Stimulated activated memory B cell treated with anti-CD40 and anti-IgM and Interleukin-4, amounts not matched to agents 10 μg/mL and 1 μg/mL and 100 μg/mL, for 72 hours (primary cell): ENCODE measurements at regions not wholly inside any gene's neighbourhood (a gene's known extent, or its start where the extent isn't known, plus 50 kb on each side); places are given as distances from the start of the nearest gene placed in this dataset.
"Not testable (repeated sequence)": the region's sequence is repeated elsewhere in the genome, so short reads cannot be mapped to it uniquely, and the experiment has no call there.

Source experiments
- ATAC-seq: fragments of 150-1000 bp; cut with Tn5 transposase; 2 replicates; pipeline ENCODE4 v1.10.0; 2021
- H3K27ac Mint-ChIP-seq: one replicate; pipeline ENCODE4 v1.8.0; 2022; ENCODE audit warnings: mild to moderate bottlenecking, mixed read lengths
- H3K27me3 Mint-ChIP-seq: one replicate; pipeline ENCODE4 v1.8.0; 2022; ENCODE audit warnings: mixed read lengths
- H3K36me3 Mint-ChIP-seq: one replicate; pipeline ENCODE4 v1.8.0; 2022; ENCODE audit warnings: mixed read lengths
- H3K4me1 Mint-ChIP-seq: one replicate; pipeline ENCODE4 v1.8.0; 2022; ENCODE audit warnings: mixed read lengths
- H3K4me3 Mint-ChIP-seq: one replicate; pipeline ENCODE4 v1.8.0; 2022; ENCODE audit warnings: mild to moderate bottlenecking, moderate library complexity, mixed read lengths
- H3K9me3 Mint-ChIP-seq: one replicate; pipeline ENCODE4 v1.8.0; 2022; ENCODE audit warnings: mixed read lengths

DNA sequence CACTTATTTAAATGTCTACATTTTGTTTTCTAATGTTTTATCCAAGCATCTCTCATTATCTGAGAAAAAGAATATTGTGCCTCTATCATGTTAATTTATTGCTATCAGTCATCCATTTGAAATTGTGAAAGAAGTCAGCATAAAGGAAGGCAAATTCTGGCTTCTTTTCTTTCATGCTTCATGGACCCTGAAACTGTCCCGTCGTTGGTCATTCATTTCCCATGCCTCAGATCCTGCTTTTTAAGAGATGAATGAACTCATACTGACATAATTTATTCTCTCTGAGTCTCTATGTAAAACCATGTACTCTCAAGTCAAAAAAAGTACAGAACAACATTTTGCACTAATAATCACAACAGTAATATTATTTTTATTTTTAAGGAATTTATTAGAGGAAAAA lies 2512.0 kb downstream of the PCDH9 start:
- Mint-ChIP-seq H3K4me3 (no peak overlapping the region), H3K4me1 (no peaks in the 10 kb centered on the region), H3K9me3 (no peaks in the 10 kb centered on the region), H3K36me3 (no peaks in the 10 kb centered on the region), H3K27ac (no peak overlapping the region), H3K27me3 (no peaks in the 10 kb centered on the region)
- no peak for ATAC-seq

DNA sequence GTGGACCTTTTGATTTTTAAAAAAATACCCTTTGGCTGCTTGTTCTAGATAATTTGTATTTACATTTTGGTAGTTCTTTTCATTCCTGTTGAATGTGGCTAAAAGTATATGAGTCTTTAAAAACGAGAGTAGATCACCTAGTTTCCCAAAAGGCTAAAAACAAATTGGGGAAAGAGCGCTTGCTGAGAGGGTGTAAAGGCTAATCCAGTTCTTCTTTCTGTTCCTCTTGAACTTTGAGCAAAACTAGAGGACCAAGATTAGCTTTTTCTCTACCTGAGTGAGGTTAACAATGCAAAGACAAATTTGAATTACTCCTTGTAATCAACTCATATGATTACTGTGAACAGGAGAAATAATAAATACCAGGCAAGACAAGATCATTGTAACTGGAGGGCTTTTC lies 2513.2 kb downstream of the PCDH9 start:
- no peaks in the 10 kb centered on the region for H3K27me3 Mint-ChIP-seq
- ATAC-seq: no peak
- no peaks in the 10 kb centered on the region for H3K9me3 Mint-ChIP-seq
- no peaks in the 10 kb centered on the region for H3K4me1 Mint-ChIP-seq
- H3K4me3 Mint-ChIP-seq: no peak overlapping the region
- H3K27ac Mint-ChIP-seq: no peak overlapping the region
- no peaks in the 10 kb centered on the region for H3K36me3 Mint-ChIP-seq

DNA sequence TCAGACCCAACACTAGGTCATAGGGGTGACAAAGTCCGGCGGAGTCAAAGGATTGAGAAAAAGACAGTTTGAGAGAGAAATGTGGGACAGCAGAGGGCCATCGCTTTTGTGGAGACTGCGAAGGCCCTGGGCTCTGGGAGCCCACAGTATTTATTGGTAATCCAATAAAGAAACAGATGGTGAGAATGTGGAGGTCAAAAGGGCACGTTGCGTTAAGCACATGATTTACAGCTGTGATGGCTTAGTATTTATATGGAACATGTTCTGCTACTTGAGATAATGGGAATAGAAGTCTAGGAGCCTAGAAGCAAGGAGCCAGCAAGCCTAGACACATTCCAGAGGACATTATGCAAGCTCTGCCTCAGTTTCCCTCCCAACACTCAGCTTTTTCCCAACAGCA lies 2521.1 kb downstream of the PCDH9 start:
- H3K27ac Mint-ChIP-seq: no peak overlapping the region
- H3K36me3 Mint-ChIP-seq: no peaks in the 10 kb centered on the region
- no peaks in the 10 kb centered on the region for H3K4me1 Mint-ChIP-seq
- H3K4me3 Mint-ChIP-seq: no peak overlapping the region
- peaks cover 2% of the 10 kb centered on the region for H3K9me3 Mint-ChIP-seq
- no peak for ATAC-seq
- H3K27me3 Mint-ChIP-seq: no peaks in the 10 kb centered on the region

DNA sequence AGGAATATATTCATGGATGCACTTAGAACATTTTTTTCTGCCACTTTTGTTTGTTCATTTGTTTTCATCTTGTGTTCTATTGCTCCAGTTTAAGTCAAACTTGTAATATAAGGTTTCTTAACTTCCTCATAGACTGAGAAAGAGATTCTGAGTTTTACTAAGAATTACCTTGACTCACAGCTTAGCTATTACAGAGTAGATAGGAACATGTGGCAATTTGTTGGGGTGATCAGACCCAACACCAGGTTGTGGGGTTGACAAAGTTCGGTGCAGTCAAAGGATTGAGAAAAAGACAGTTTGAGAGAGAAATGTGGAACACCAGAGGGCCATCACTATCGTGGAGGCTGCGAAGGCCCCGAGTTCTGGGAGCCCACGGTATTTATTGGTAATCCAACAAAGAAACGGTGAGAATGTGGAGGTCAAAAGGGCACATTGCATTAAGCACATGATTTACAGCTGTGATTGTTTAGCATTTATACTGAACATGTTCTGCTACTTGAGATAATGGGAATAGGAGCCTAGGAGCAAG lies 2526.0 kb downstream of the PCDH9 start:
- Mint-ChIP-seq H3K36me3 (no peaks in the 10 kb centered on the region), H3K4me3 (no peak overlapping the region), H3K27me3 (no peaks in the 10 kb centered on the region), H3K9me3 (peaks cover 2% of the 10 kb centered on the region), H3K27ac (no peak overlapping the region), H3K4me1 (no peaks in the 10 kb centered on the region)
- ATAC-seq: no peak

DNA sequence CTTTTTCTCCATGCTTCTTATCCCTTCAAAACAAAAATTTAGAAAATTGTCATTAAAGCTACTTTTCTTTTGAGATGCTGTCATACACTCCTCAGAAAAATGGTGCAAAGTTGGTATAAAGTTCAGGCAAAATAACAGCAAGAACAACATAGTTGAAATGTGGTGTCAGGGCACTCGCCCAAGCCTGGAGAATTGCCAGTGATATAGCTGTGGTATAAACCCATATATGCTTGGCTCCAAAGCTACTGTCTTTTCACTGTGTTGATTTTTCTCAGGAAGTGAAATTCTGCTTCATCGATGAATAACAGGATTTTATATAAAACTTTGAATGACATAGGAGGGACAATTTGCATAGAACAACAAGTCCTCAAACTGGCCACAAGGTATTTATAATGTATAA lies 2532.9 kb downstream of the PCDH9 start:
- no peak overlapping the region for H3K27ac Mint-ChIP-seq
- no peak overlapping the region for H3K4me3 Mint-ChIP-seq
- H3K4me1 Mint-ChIP-seq: no peaks in the 10 kb centered on the region
- ATAC-seq: no peak
- peaks cover 4% of the 10 kb centered on the region for H3K9me3 Mint-ChIP-seq
- H3K36me3 Mint-ChIP-seq: no peaks in the 10 kb centered on the region
- H3K27me3 Mint-ChIP-seq: no peaks in the 10 kb centered on the region

DNA sequence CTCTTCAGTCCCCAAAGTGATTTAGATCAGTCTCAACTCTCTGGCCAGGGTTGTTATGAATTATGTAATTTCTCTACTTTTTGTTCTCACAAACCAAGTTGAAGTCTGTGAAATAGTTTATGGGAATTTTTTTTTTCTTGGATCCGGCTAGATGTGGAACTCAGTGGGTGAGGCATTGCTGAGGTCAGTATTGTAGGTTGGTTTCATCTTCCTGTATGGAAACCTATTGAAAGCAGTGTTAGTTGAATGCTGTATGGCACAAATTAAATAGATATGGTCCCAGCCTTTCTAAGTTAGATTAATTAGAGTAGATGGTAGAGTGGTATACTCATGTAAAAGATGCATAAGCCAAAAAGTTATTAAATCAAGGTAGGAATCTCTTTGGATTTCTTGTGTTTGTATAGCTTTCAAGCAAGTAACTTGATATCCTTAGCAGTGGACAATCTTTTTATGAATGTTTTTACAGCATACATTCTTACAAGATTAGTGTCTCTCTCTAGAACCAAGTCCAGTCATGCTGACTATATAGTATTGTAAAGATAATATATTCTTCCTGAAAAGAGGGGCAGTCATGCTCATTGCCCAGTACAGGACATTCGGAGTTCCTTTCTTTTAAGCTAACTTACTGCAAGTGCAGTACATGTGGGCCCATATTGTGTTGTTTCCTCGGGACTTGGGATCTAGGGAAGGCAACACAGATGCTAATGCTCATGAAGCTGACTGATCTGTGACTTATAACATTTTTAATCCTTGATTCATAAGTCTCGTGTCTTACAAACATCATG lies 2541.1 kb downstream of the PCDH9 start:
- H3K27ac Mint-ChIP-seq: no peak overlapping the region
- H3K36me3 Mint-ChIP-seq: no peaks in the 10 kb centered on the region
- H3K4me3 Mint-ChIP-seq: no peak overlapping the region
- ATAC-seq: no peak
- H3K4me1 Mint-ChIP-seq: no peaks in the 10 kb centered on the region
- peaks cover 9% of the 10 kb centered on the region for H3K9me3 Mint-ChIP-seq
- no peaks in the 10 kb centered on the region for H3K27me3 Mint-ChIP-seq

DNA sequence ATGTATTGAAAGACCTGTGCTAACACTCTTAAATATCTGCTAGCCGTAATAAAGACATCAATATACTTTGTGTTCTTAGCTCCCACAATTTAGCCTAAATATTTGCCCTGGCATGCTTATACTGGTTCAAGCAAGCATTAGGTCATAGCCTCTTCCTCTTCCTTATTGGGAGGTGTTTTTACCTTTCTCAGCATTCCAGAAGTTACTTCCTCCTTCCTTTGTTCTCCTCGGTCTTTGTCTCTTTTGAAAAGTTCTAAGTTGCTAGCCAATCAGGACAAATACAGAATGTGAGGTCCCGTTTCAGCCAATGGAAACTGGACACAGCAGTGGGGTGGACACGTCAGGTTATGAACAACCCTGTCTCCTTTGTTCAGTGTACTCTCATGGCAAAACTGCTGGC lies 2543.6 kb downstream of the PCDH9 start:
- not testable (repeated sequence) for H3K9me3 Mint-ChIP-seq, H3K27ac Mint-ChIP-seq, H3K36me3 Mint-ChIP-seq, H3K4me1 Mint-ChIP-seq, H3K27me3 Mint-ChIP-seq, H3K4me3 Mint-ChIP-seq, ATAC-seq

DNA sequence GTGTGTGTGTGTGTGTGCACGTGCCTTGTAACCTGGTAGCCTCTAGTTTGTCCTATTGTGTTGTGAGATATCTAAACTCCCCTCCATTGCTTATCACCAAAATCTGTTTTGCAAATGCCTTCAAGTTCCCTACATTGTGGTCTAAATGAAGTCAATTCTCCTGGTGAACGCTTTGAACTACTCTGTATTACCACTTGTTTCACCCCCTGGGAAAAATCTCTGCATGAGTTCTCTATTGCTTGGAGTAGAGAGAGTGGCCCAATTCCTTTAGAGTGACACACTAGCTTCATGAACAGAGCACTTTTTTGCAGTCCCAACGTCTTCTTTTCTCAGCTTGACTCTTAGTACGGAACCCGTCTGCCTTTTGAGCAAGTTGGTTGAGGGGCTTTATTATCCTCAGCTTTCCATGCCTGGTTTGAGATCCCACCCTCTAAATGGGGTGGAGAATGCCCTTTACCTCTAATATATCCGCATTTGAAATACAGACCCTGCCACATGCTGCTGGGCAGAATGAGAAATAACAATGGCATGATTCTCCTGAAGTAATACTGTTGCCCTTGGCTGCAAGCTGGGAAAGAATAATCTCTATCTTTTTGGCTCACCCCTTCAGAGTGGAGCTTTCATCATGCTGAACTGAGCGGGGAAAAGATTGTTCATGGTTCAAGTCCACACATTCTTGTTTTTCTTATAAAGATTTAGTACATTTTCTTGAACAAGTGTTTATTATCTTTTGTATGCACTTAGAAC lies 2545.3 kb downstream of the PCDH9 start:
- H3K9me3 Mint-ChIP-seq: no peaks in the 10 kb centered on the region
- no peak for ATAC-seq
- H3K4me3 Mint-ChIP-seq: no peak overlapping the region
- no peaks in the 10 kb centered on the region for H3K36me3 Mint-ChIP-seq
- H3K27me3 Mint-ChIP-seq: no peaks in the 10 kb centered on the region
- no peak overlapping the region for H3K27ac Mint-ChIP-seq
- H3K4me1 Mint-ChIP-seq: no peaks in the 10 kb centered on the region

DNA sequence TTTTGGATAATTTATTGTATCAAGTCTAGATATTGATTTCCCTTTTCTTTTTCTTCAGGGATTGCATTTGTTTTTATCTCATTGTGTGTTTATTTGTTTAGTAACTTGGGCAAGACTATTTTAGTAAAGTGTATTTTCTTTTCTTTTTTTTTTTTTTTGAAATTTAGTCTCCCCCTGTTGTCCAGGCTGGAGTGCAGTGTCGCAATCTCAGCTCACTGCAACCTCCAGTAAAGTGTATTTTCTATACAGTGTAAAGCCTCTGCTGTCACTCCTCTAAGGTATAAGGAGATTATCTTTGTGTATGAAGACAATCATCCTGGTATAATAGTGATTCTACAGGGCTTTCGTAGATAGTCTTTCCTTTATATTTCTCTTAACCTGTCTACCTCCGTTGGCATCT lies 2546.0 kb downstream of the PCDH9 start:
- no peak for ATAC-seq
- Mint-ChIP-seq H3K27ac (no peak overlapping the region), H3K4me3 (no peak overlapping the region), H3K9me3 (no peaks in the 10 kb centered on the region), H3K27me3 (no peaks in the 10 kb centered on the region), H3K36me3 (no peaks in the 10 kb centered on the region), H3K4me1 (no peaks in the 10 kb centered on the region)

DNA sequence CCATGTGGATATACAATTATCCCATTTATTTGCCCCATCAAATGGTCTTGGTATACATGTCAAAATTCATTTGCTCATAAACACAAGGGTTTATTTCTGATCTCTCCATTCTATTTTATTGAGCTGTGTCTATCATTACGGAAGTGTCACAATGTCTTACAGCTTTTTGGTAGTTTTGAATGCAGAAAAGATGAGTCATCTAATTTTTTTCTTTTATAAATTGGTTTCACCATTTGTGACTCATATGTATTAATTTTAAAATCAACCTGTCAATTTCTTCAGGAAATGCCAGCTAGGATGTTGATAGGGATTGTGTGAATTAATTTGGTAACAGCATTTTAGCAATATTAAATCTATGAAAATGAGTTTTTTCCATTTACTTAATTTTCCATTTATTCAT lies 2549.4 kb downstream of the PCDH9 start:
- Mint-ChIP-seq H3K36me3 (no peaks in the 10 kb centered on the region), H3K4me3 (no peak overlapping the region), H3K9me3 (no peaks in the 10 kb centered on the region), H3K27ac (no peak overlapping the region), H3K4me1 (no peaks in the 10 kb centered on the region), H3K27me3 (no peaks in the 10 kb centered on the region)
- no peak for ATAC-seq

DNA sequence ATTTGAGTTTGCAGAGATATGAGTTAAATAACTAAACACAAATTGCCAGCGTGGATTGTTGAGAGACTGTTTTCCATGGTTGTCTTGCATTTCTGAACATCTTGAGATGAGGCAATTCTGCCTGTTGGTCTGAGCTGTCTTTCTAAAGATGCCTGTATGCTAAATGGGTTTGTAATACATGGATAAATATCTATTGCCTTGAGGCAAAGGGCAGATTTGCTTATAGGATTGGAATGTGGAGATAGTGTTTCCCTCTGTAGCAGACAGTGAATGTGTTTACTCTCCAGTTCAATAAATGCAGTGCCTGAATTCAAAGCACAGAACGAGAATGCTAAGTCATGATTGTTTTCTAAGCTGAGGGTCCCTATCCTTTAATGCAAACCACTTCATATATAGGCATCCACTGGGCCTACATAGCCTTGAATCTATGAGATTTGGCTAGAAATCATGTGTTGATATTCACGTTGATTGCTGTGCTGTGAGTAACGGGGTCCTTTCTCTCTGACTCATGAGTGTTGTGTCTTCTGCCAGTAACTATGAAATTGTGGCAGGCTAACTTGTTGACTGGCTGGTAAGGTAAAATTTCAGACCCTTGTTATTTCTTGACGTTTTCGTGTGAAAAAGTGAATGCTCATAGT lies 2554.8 kb downstream of the PCDH9 start:
- no peaks in the 10 kb centered on the region for H3K4me1 Mint-ChIP-seq
- H3K4me3 Mint-ChIP-seq: no peak overlapping the region
- no peak for ATAC-seq
- H3K27ac Mint-ChIP-seq: no peak overlapping the region
- H3K36me3 Mint-ChIP-seq: no peaks in the 10 kb centered on the region
- H3K27me3 Mint-ChIP-seq: no peaks in the 10 kb centered on the region
- peaks cover 6% of the 10 kb centered on the region for H3K9me3 Mint-ChIP-seq

DNA sequence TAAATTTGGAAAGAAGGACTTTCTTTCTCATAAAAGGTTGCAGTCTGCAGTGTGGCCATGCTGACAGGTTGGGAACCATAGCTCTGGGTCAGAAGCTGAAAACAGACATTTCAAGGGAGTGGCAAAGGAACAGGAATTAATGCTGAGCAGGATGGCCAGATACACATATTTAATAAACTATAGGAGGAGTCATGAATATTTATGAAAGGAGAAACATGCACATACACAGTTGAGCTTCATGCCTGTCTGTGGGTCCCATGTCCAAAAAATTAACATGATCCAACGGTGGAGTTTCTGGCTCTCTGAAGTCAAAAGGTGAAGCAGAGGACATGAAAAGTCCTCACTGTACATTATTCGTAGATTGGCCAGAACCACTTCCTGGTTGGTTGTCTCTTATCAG lies 2556.0 kb downstream of the PCDH9 start:
- Mint-ChIP-seq H3K27me3 (no peaks in the 10 kb centered on the region), H3K4me3 (no peak overlapping the region), H3K27ac (no peak overlapping the region), H3K9me3 (peaks cover 6% of the 10 kb centered on the region), H3K4me1 (no peaks in the 10 kb centered on the region), H3K36me3 (no peaks in the 10 kb centered on the region)
- ATAC-seq: no peak

DNA sequence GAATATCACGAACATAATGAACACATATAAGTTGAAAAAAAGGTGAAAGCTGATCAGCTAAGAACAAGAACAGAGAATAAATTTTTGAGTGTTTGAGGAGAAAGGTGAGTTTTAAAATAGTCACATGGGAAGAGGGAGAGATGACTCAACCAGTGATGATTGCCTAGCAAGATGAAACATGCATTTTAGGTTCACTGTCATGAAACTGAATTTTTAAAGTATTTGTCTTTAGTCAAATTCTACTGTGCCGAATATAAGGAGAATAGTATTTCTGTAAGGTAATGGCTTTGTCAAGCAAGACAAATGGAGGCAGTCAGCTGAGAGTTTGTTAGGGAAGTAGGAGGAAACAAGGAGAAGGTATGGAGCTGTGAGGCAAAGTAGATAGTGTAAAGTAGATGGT lies 2557.4 kb downstream of the PCDH9 start:
- H3K4me1 Mint-ChIP-seq: no peaks in the 10 kb centered on the region

DNA sequence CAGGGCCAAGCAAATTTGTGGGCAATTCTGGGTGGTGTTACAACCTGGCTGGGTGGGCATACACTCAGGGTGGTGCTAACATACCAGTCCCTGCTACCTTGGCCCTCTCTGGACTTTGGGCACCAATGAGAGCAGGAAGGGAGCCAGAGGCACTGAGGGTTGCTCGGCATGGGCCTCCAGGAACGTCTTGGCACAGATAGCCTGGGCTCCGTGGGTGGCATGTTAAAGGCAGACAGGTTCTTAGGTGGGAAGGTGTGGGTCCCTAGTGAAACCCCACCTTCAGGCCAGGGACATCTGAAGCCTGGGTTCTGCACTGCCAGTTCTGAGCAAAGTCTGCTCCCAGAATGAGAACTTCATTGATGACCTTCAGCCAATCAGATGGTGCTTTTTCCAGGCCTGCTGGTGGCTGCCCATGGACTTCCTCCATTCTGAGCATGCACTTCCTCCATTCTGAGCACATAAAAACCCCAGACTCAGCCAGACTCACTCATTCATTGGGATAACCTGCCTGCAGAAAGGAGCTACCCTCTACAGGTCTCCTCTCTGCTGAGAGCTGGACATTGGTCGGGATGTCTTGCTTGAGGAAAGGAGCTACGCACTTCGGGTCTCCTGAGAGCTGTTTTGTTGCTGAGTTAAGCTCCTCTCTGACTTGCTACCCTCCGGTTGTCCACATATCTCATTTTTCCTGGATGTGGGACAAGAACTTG lies 2567.1 kb downstream of the PCDH9 start:
- ATAC-seq: no peak
- no peak overlapping the region for H3K4me3 Mint-ChIP-seq

More for the DNA sequence above, 2557.4 kb downstream of the PCDH9 start:
- Mint-ChIP-seq H3K36me3 (no peaks in the 10 kb centered on the region), H3K4me3 (no peak overlapping the region), H3K27me3 (no peaks in the 10 kb centered on the region), H3K9me3 (peaks cover 9% of the 10 kb centered on the region), H3K27ac (no peak overlapping the region)
- no peak for ATAC-seq

DNA sequence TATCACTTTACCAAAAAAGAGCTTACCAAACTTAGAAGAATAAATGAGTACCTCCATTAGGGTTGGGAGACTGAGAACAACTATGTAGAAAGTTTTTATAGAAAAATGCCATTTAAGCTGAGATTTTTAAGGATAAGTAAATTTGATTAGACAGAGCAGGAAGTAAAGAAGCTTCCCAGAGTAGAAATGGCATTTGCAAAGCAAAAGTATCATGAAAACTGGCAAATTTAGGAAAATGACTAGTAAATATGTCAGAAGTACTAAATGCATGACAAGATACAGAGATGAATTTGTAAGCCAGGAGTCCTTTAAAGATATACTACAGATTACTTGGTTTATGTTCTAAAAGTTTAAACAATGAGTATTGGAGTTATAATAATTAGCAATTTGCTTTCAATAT lies 2581.8 kb downstream of the PCDH9 start:
- Mint-ChIP-seq H3K9me3 (no peaks in the 10 kb centered on the region), H3K27me3 (no peaks in the 10 kb centered on the region), H3K4me1 (no peaks in the 10 kb centered on the region), H3K27ac (no peak overlapping the region), H3K36me3 (no peaks in the 10 kb centered on the region), H3K4me3 (no peak overlapping the region)
- ATAC-seq: no peak

More for the DNA sequence above, 2567.1 kb downstream of the PCDH9 start:
- Mint-ChIP-seq H3K36me3 (no peaks in the 10 kb centered on the region), H3K27me3 (no peaks in the 10 kb centered on the region), H3K9me3 (no peaks in the 10 kb centered on the region), H3K27ac (no peak overlapping the region), H3K4me1 (no peaks in the 10 kb centered on the region)
